ENCODE measurements at regions not wholly inside any gene's neighbourhood (a gene's known extent, or its start where the extent isn't known, plus 50 kb on each side); places are given as distances from the start of the nearest gene placed in this dataset.
"Not testable (repeated sequence)": the region's sequence is repeated elsewhere in the genome, so short reads cannot be mapped to it uniquely, and the experiment has no call there.

DNA sequence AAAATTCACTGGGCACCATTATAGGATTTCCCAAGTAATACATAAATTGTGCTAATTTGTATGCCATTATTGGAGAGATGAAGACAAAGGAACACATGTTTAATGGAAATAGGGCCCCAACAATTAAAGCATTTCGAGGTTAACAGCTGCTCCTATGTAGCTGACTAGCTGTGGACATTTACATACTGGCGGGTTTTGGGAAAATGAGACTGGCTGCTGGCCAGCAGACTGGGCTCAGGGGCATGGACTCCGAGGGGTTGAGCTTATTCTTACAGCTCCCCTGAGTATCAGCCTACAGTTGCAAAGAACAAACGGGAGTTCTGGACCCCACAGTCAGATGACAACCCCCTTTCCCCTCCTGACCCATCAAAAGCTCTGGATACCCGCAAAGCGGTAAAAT is 91.9 kb upstream of the MYO3A start:
- Histone ChIP-seq H3K4me2 (ENCODE audit: low read length) (no peak overlapping the region), H3K36me3 (ENCODE audit: low read depth, low read length) (no peaks in the 10 kb centered on the region), H3K4me3 (ENCODE audit: low read length) (no peak overlapping the region), H3K9me2 (replicated peaks; ENCODE audit: low read length) (no peaks in the 10 kb centered on the region), H3K27me3 (ENCODE audit: low read length) (no peaks in the 10 kb centered on the region), H4K20me1 (ENCODE audit: low read length) (no peaks in the 10 kb centered on the region), H3F3A (ENCODE audit: low read length, unreplicated experiment) (no peaks in the 10 kb centered on the region), H3K27ac (ENCODE audit: low read length) (no peak overlapping the region), H3K9me3 (ENCODE audit: low read length) (no peaks in the 10 kb centered on the region), H3K79me2 (ENCODE audit: low read length) (no peaks in the 10 kb centered on the region), H2AFZ (ENCODE audit: low read length) (no peak overlapping the region), H3K9ac (ENCODE audit: low read length) (no peak overlapping the region), H3K4me1 (ENCODE audit: insufficient read depth, low read length) (no peaks in the 10 kb centered on the region)
- no TSS peak for BruUV-seq (replicated peaks)
- intact Hi-C loops (cut with micrococcal nuclease), result no loop called here
- ChIA-PET POLR2A (ENCODE audit: unreplicated experiment) (no interaction called here), CTCF (no interaction called here)
- TF ChIP-seq, protein P1, sequence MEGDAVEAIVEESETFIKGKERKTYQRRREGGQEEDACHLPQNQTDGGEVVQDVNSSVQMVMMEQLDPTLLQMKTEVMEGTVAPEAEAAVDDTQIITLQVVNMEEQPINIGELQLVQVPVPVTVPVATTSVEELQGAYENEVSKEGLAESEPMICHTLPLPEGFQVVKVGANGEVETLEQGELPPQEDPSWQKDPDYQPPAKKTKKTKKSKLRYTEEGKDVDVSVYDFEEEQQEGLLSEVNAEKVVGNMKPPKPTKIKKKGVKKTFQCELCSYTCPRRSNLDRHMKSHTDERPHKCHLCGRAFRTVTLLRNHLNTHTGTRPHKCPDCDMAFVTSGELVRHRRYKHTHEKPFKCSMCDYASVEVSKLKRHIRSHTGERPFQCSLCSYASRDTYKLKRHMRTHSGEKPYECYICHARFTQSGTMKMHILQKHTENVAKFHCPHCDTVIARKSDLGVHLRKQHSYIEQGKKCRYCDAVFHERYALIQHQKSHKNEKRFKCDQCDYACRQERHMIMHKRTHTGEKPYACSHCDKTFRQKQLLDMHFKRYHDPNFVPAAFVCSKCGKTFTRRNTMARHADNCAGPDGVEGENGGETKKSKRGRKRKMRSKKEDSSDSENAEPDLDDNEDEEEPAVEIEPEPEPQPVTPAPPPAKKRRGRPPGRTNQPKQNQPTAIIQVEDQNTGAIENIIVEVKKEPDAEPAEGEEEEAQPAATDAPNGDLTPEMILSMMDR (conservative IDR thresholded peaks at IDR 0.05; ENCODE audit: low read depth, low read length), result no peak
- no peak for TF ChIP-seq EZH2phosphoT487 (IDR thresholded peaks at IDR 0.05; ENCODE audit: borderline replicate concordance, low read length)
- TF ChIP-seq EZH2 (IDR thresholded peaks at IDR 0.05; ENCODE audit: low read length, unreplicated experiment), result no peak
- ATAC-seq, result no peak
- DNase-seq, result no peak

DNA sequence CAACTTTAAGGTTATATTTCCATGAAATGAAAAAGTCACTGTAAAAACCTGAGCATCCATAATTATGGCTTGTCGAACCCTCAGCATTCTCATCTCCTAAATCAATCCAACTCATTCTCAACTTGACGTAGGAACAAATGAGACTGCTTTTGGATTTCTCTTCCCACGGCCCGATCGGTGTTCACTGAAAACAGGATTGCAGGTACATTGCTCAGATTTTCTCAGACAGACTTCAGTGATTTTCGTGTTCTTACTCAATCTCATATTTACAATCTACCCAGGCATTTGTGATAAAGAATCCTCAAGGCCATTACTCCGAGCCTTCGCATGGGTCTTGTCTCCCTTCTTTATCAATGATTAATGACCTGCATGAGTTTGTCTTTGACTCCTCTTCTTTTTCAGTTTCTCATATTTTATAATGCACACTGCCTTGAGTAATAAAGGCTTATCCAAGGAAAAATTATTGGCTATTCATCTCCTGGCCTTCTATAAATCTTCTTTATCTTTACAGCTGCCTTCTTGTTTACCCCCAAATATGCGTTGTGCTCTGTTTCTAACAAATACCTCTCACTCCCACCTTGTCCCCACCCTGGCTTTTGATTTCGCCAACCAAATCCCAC is 90.4 kb upstream of the MYO3A start:
- H2AFZ ChIP-seq (ENCODE audit: low read length), result no peak overlapping the region
- POLR2A ChIA-PET (ENCODE audit: unreplicated experiment), result no interaction called here
- no TSS peak for BruUV-seq (replicated peaks)
- H3F3A ChIP-seq (ENCODE audit: low read length, unreplicated experiment), result no peaks in the 10 kb centered on the region
- no peaks in the 10 kb centered on the region for H3K27me3 ChIP-seq (ENCODE audit: low read length)
- no peak overlapping the region for H3K4me3 ChIP-seq (ENCODE audit: low read length)
- ATAC-seq (no peak), DNase-seq (no peak)
- H3K4me1 ChIP-seq (ENCODE audit: insufficient read depth, low read length), result no peaks in the 10 kb centered on the region
- no peak overlapping the region for H3K9ac ChIP-seq (ENCODE audit: low read length)
- H3K9me3 ChIP-seq (ENCODE audit: low read length), result no peaks in the 10 kb centered on the region
- H3K36me3 ChIP-seq (ENCODE audit: low read depth, low read length), result no peaks in the 10 kb centered on the region
- intact Hi-C loops (cut with micrococcal nuclease), result no loop called here
- no peaks in the 10 kb centered on the region for H3K9me2 ChIP-seq (replicated peaks; ENCODE audit: low read length)
- H3K27ac ChIP-seq (ENCODE audit: low read length), result no peak overlapping the region
- no peak overlapping the region for H3K4me2 ChIP-seq (ENCODE audit: low read length)
- H3K79me2 ChIP-seq (ENCODE audit: low read length), result no peaks in the 10 kb centered on the region
- no peaks in the 10 kb centered on the region for H4K20me1 ChIP-seq (ENCODE audit: low read length)
- TF ChIP-seq EZH2phosphoT487 (IDR thresholded peaks at IDR 0.05; ENCODE audit: borderline replicate concordance, low read length), result no peak
- TF ChIP-seq, protein P1 (conservative IDR thresholded peaks at IDR 0.05; ENCODE audit: low read depth, low read length), result no peak
- TF ChIP-seq EZH2 (IDR thresholded peaks at IDR 0.05; ENCODE audit: low read length, unreplicated experiment), result no peak
- CTCF ChIA-PET, result no interaction called here

DNA sequence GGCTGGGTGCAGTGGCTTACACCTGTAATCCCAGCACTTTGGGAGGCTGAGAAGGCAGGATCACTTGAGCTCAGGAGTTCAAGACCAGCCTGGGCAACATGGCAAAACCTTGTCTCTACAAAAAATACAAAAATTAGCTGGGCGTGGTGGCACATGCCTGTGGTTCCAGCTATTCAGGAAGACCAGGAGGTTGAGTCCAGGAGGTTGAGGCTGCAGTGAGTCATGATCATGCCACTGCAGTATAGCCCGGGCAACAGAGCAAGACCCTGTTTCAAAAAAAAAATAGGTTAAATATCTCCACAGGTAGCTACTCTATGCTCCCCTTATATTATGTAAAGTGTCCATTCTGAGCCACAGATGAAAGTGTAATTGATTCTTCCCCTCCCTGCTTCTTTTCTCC is 89.3 kb upstream of the MYO3A start:
- H3F3A ChIP-seq (ENCODE audit: low read length, unreplicated experiment); H3K4me1 ChIP-seq (ENCODE audit: insufficient read depth, low read length); H3K9ac ChIP-seq (ENCODE audit: low read length); CTCF ChIA-PET; POLR2A ChIA-PET (ENCODE audit: unreplicated experiment); H3K9me2 ChIP-seq (replicated peaks; ENCODE audit: low read length); BruUV-seq (replicated peaks); H3K79me2 ChIP-seq (ENCODE audit: low read length); DNase-seq; H2AFZ ChIP-seq (ENCODE audit: low read length); H3K4me3 ChIP-seq (ENCODE audit: low read length); H3K4me2 ChIP-seq (ENCODE audit: low read length); ATAC-seq; H3K27ac ChIP-seq (ENCODE audit: low read length); intact Hi-C loops (cut with micrococcal nuclease); H3K36me3 ChIP-seq (ENCODE audit: low read depth, low read length); H4K20me1 ChIP-seq (ENCODE audit: low read length); H3K27me3 ChIP-seq (ENCODE audit: low read length); H3K9me3 ChIP-seq (ENCODE audit: low read length): not testable (repeated sequence)

Data from PC-3 (cell line).